ENCODE measurements at regions not wholly inside any gene's neighbourhood (a gene's known extent, or its start where the extent isn't known, plus 50 kb on each side); places are given as distances from the start of the nearest gene placed in this dataset.

- Histone ChIP-seq H2BK120ac (replicated peaks; ENCODE audit: low read depth, low read length) (no peak overlapping the region), H3K4me2 (ENCODE audit: insufficient read depth in 1 of 2, low read depth in 2 of 2, low read length in 2 of 2) (no peak overlapping the region), H3K56ac (replicated peaks; ENCODE audit: insufficient read length, low read depth, low read length) (no peak overlapping the region), H3K18ac (ENCODE audit: extremely low read depth, low read length) (no peak overlapping the region), H3K14ac (ENCODE audit: insufficient read length) (no peak overlapping the region), H3K9me3 (ENCODE audit: insufficient read depth in 2 of 2, low read depth in 1 of 2, low read length in 1 of 2) (peaks cover 0 to 2% of the 10 kb centered on the region in 2 experiments; a peak in 1 of 4 replicates), H2AFZ (ENCODE audit: low read length) (no peak overlapping the region), H2BK15ac (ENCODE audit: low read length) (no peak overlapping the region), H4K5ac (ENCODE audit: insufficient read length, low read depth, low read length) (no peak overlapping the region), H3K4ac (replicated peaks; ENCODE audit: insufficient read length, low read depth, low read length) (no peak overlapping the region), H3K36me3 (ENCODE audit: control insufficient read depth in 2 of 4, insufficient read depth in 4 of 4, low read length in 3 of 4) (no peaks in the 10 kb centered on the region), H3K27me3 (replicated peaks in 1 of 4; ENCODE audit: control insufficient read depth in 3 of 4, extremely low read depth in 1 of 4, insufficient read depth in 3 of 4, low read length in 3 of 4) (no peaks in the 10 kb centered on the region), H3K79me2 (ENCODE audit: control insufficient read depth in 1 of 2, insufficient read depth in 2 of 2, low read length in 2 of 2) (no peaks in the 10 kb centered on the region), H3K9ac (replicated peaks in 1 of 4; ENCODE audit: extremely low read depth in 1 of 4, low read depth in 3 of 4, low read length in 3 of 4) (no peak overlapping the region), H2BK5ac (ENCODE audit: low read depth, low read length) (no peak overlapping the region), H3K27ac (ENCODE audit: low read depth, low read length) (no peak overlapping the region), H2BK12ac (ENCODE audit: low read depth, low read length) (no peak overlapping the region), H2AK5ac (ENCODE audit: low read depth, low read length) (no peak overlapping the region), H3K4me3 (ENCODE audit: extremely low read depth in 1 of 4, insufficient read depth in 2 of 4, low read depth in 3 of 4, low read length in 4 of 4) (no peak overlapping the region), H2BK20ac (ENCODE audit: low read length) (no peak overlapping the region), H3K23ac (ENCODE audit: insufficient read length) (no peak overlapping the region), H4K91ac (replicated peaks; ENCODE audit: insufficient read length, low read length) (no peak overlapping the region), H4K8ac (ENCODE audit: extremely low read depth, insufficient read depth, low read length) (no peak overlapping the region), H3K79me1 (ENCODE audit: low read depth, low read length) (no peaks in the 10 kb centered on the region), H3K23me2 (ENCODE audit: low read depth, low read length) (no peaks in the 10 kb centered on the region), H3K4me1 (replicated peaks in 1 of 4; ENCODE audit: control insufficient read depth in 3 of 4, insufficient read depth in 4 of 4, low read length in 3 of 4) (no peaks in the 10 kb centered on the region), H4K20me1 (replicated peaks in 1 of 2; ENCODE audit: control insufficient read depth in 1 of 2, insufficient read depth in 2 of 2, low read length in 2 of 2) (no peaks in the 10 kb centered on the region)
- no peak for FAIRE-seq
- ChIA-PET POLR2A (ENCODE audit: partially characterized antibody) (no interaction called here), CTCF (ENCODE audit: partially characterized antibody) (no interaction called here)
- 98% methylated on average over 3 of the region's 3 CpGs; no CpG with 5 or more reads in 1 of the 2 experiments for WGBS, 2 experiments (ENCODE audit: extremely low coverage in 1 of 2, insufficient coverage in 1 of 2, insufficient read length in 1 of 2, insufficient replicate concordance in 2 of 2, low coverage in 1 of 2, low lambda C conversion rate in 2 of 2, missing lambda C conversion rate in 1 of 2)
- DNase-seq (ENCODE audit: low read depth in 1 of 2, low spot score in 2 of 2): no peak
- TF ChIP-seq BACH1 (IDR thresholded peaks at IDR 0.05; ENCODE audit: low read length): no peak
- no peak for TF ChIP-seq JUN (IDR thresholded peaks at IDR 0.05; ENCODE audit: low read depth, low read length)
- TF ChIP-seq EP300 (IDR thresholded peaks at IDR 0.05; ENCODE audit: borderline replicate concordance in 1 of 2, low read depth in 2 of 2, low read length in 2 of 2): no peak
- TF ChIP-seq NRF1 (IDR thresholded peaks at IDR 0.05; ENCODE audit: low read depth, low read length): no peak
- no peak for TF ChIP-seq SP2 (IDR thresholded peaks at IDR 0.05; ENCODE audit: low read length)
- TF ChIP-seq CREB1 (IDR thresholded peaks at IDR 0.05): no peak
- no peak for TF ChIP-seq CTCF (IDR thresholded peaks at IDR 0.05; ENCODE audit: control extremely low read depth in 1 of 3, insufficient read depth in 1 of 3, low read depth in 1 of 3, low read length in 3 of 3)
- TF ChIP-seq EZH2 (IDR thresholded peaks at IDR 0.05; ENCODE audit: low read depth, low read length, severe bottlenecking): no peak
- no peak for TF ChIP-seq KDM4A (IDR thresholded peaks at IDR 0.05; ENCODE audit: low read depth, low read length, severe bottlenecking)
- TF ChIP-seq SAP30 (IDR thresholded peaks at IDR 0.05; ENCODE audit: insufficient read depth, insufficient replicate concordance, low read length): no peak
- TF ChIP-seq TAF1 (IDR thresholded peaks at IDR 0.05; ENCODE audit: low read depth, low read length): no peak
- no peak for TF ChIP-seq RFX5 (IDR thresholded peaks at IDR 0.05; ENCODE audit: borderline replicate concordance, low read depth, low read length)
Observed at GRCh38 chr7:145497911-145498525, 618.6 kb upstream of the CNTNAP2 start.
